GM12878 (cell line): ENCODE measurements at regions not wholly inside any gene's neighbourhood (a gene's known extent, or its start where the extent isn't known, plus 50 kb on each side); places are given as distances from the start of the nearest gene placed in this dataset.

Source experiments
- CHD2 ChIP-seq: IDR thresholded peaks from 2 replicates; pipeline ENCODE4 v1.6.1; 2011; ENCODE audit warnings: low read depth, low read length, improper control_type of control experiment, borderline replicate concordance
- FOS ChIP-seq: IDR thresholded peaks from 3 replicates; pipeline ENCODE4 v1.6.1; 2011; ENCODE audit warnings: borderline replicate concordance; ENCODE audit not compliant: insufficient read length; ENCODE audit errors: extremely low read depth
- MTA3 ChIP-seq: IDR thresholded peaks from 2 replicates; pipeline ENCODE4 v1.6.1; 2012; ENCODE audit warnings: low read length, inconsistent platforms, borderline replicate concordance
- NR2C1 ChIP-seq: fragments of 450-650 bp; IDR thresholded peaks from 2 replicates; pipeline ENCODE4 v1.6.1; 2017; ENCODE audit warnings: antibody characterized with exemption, mild to moderate bottlenecking, moderate library complexity
- TF ChIP-seq, protein P1 (sequence below): fragments of 450-650 bp; IDR thresholded peaks from 2 replicates; pipeline ENCODE4 v1.6.1; 2018; ENCODE audit warnings: mild to moderate bottlenecking, low read depth, moderate library complexity; ENCODE audit not compliant: partially characterized antibody
- TF ChIP-seq, protein P2 (sequence below): IDR thresholded peaks from 2 replicates; pipeline ENCODE4 v1.6.1; 2012; ENCODE audit warnings: improper control_type of control experiment, low read depth, low read length; ENCODE audit not compliant: insufficient replicate concordance
- TF ChIP-seq, protein P3 (sequence below): fragments of 450-650 bp; conservative IDR thresholded peaks from 2 replicates; pipeline ENCODE4 v1.6.1; 2017; ENCODE audit warnings: mild to moderate bottlenecking, moderate library complexity
- TF ChIP-seq, protein P4 (sequence below): fragments of 450-650 bp; IDR thresholded peaks from 2 replicates; pipeline ENCODE4 v1.6.1; 2016; ENCODE audit warnings: mild to moderate bottlenecking

DNA sequence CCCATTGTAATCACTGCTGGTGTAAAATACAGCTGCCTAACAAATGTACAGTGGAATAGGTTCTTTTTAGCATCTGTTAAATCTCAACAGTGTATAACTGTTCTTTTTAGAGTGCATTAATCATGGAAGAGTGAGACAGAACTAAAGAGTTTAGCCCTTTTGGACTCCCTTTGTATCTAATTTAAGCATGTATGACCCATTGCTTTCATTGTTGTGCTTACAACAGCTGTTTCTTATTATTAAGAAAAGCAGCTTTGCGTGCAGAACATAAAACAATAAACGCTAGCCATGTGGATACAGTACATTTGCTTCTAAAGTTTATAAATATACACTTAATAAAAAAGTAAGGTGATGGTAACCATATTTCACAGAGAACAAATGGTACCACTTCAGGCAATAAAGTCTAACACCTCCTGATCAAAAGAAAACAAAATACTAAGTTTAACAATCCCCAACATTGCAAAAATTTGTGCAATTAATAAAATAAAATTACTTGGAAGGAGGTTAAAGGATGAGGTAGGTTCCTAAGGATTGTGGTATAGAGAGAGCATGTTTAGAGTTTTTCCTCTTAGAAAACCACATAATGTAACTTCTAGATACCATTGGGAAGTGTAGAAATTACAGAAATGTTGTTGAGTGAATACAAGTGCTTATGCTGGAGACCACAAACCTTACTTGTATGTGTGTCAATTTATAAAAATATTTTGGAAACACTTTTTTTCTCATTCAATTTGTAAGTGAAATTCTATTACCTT, 448.7 kb downstream of the SLC6A15 start (continued):
- TF ChIP-seq, protein P1, sequence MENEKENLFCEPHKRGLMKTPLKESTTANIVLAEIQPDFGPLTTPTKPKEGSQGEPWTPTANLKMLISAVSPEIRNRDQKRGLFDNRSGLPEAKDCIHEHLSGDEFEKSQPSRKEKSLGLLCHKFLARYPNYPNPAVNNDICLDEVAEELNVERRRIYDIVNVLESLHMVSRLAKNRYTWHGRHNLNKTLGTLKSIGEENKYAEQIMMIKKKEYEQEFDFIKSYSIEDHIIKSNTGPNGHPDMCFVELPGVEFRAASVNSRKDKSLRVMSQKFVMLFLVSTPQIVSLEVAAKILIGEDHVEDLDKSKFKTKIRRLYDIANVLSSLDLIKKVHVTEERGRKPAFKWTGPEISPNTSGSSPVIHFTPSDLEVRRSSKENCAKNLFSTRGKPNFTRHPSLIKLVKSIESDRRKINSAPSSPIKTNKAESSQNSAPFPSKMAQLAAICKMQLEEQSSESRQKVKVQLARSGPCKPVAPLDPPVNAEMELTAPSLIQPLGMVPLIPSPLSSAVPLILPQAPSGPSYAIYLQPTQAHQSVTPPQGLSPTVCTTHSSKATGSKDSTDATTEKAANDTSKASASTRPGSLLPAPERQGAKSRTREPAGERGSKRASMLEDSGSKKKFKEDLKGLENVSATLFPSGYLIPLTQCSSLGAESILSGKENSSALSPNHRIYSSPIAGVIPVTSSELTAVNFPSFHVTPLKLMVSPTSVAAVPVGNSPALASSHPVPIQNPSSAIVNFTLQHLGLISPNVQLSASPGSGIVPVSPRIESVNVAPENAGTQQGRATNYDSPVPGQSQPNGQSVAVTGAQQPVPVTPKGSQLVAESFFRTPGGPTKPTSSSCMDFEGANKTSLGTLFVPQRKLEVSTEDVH = no peak
- no peak for TF ChIP-seq CHD2
- no peak for TF ChIP-seq FOS
- TF ChIP-seq, protein P2, sequence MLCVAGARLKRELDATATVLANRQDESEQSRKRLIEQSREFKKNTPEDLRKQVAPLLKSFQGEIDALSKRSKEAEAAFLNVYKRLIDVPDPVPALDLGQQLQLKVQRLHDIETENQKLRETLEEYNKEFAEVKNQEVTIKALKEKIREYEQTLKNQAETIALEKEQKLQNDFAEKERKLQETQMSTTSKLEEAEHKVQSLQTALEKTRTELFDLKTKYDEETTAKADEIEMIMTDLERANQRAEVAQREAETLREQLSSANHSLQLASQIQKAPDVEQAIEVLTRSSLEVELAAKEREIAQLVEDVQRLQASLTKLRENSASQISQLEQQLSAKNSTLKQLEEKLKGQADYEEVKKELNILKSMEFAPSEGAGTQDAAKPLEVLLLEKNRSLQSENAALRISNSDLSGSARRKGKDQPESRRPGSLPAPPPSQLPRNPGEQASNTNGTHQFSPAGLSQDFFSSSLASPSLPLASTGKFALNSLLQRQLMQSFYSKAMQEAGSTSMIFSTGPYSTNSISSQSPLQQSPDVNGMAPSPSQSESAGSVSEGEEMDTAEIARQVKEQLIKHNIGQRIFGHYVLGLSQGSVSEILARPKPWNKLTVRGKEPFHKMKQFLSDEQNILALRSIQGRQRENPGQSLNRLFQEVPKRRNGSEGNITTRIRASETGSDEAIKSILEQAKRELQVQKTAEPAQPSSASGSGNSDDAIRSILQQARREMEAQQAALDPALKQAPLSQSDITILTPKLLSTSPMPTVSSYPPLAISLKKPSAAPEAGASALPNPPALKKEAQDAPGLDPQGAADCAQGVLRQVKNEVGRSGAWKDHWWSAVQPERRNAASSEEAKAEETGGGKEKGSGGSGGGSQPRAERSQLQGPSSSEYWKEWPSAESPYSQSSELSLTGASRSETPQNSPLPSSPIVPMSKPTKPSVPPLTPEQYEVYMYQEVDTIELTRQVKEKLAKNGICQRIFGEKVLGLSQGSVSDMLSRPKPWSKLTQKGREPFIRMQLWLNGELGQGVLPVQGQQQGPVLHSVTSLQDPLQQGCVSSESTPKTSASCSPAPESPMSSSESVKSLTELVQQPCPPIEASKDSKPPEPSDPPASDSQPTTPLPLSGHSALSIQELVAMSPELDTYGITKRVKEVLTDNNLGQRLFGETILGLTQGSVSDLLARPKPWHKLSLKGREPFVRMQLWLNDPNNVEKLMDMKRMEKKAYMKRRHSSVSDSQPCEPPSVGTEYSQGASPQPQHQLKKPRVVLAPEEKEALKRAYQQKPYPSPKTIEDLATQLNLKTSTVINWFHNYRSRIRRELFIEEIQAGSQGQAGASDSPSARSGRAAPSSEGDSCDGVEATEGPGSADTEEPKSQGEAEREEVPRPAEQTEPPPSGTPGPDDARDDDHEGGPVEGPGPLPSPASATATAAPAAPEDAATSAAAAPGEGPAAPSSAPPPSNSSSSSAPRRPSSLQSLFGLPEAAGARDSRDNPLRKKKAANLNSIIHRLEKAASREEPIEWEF = no peak
- TF ChIP-seq NR2C1 = no peak
- no peak for TF ChIP-seq MTA3
- TF ChIP-seq, protein P3, sequence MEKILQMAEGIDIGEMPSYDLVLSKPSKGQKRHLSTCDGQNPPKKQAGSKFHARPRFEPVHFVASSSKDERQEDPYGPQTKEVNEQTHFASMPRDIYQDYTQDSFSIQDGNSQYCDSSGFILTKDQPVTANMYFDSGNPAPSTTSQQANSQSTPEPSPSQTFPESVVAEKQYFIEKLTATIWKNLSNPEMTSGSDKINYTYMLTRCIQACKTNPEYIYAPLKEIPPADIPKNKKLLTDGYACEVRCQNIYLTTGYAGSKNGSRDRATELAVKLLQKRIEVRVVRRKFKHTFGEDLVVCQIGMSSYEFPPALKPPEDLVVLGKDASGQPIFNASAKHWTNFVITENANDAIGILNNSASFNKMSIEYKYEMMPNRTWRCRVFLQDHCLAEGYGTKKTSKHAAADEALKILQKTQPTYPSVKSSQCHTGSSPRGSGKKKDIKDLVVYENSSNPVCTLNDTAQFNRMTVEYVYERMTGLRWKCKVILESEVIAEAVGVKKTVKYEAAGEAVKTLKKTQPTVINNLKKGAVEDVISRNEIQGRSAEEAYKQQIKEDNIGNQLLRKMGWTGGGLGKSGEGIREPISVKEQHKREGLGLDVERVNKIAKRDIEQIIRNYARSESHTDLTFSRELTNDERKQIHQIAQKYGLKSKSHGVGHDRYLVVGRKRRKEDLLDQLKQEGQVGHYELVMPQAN = no peak
- TF ChIP-seq, protein P4, sequence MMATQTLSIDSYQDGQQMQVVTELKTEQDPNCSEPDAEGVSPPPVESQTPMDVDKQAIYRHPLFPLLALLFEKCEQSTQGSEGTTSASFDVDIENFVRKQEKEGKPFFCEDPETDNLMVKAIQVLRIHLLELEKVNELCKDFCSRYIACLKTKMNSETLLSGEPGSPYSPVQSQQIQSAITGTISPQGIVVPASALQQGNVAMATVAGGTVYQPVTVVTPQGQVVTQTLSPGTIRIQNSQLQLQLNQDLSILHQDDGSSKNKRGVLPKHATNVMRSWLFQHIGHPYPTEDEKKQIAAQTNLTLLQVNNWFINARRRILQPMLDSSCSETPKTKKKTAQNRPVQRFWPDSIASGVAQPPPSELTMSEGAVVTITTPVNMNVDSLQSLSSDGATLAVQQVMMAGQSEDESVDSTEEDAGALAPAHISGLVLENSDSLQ = no peak
